Endothelial cell of umbilical vein (primary cell): ENCODE measurements at regions not wholly inside any gene's neighbourhood (a gene's known extent, or its start where the extent isn't known, plus 50 kb on each side); places are given as distances from the start of the nearest gene placed in this dataset.

Experiments
- CTCF ChIP-seq, 2 donors: IDR thresholded peaks; 1 replicate in 1 of 2; 2 replicates in 1 of 2; pipeline ENCODE4 v1.5.1; 2011; ENCODE audit warnings: low read length in 2 of 2, mild to moderate bottlenecking in 2 of 2, moderate library complexity in 2 of 2, control low read depth in 1 of 2, inconsistent platforms in 1 of 2, low read depth in 1 of 2; ENCODE audit not compliant: insufficient read depth in 1 of 2; ENCODE audit errors: extremely low read depth in 1 of 2
- EZH2 ChIP-seq: IDR thresholded peaks from 2 replicates; pipeline ENCODE4 v1.6.1; 2012; ENCODE audit warnings: borderline replicate concordance, low read depth, mild to moderate bottlenecking, moderate library complexity, low read length, inconsistent platforms; ENCODE audit not compliant: severe bottlenecking
- FOS ChIP-seq: IDR thresholded peaks from 2 replicates; pipeline ENCODE4 v1.6.1; 2011; ENCODE audit warnings: mild to moderate bottlenecking, low read length, moderate library complexity, borderline replicate concordance; ENCODE audit not compliant: insufficient read depth
- GATA2 ChIP-seq: IDR thresholded peaks from 2 replicates; pipeline ENCODE4 v1.7.0; 2011; ENCODE audit warnings: low read depth, mild to moderate bottlenecking, moderate library complexity, mixed read lengths, low read length; ENCODE audit not compliant: insufficient read length, insufficient read depth
- JUN ChIP-seq: IDR thresholded peaks from 2 replicates; pipeline ENCODE4 v1.6.1; 2011; ENCODE audit warnings: borderline replicate concordance, low read depth; ENCODE audit not compliant: insufficient read length, insufficient read depth
- MAX ChIP-seq: IDR thresholded peaks from 2 replicates; pipeline ENCODE4 v1.6.1; 2011; ENCODE audit not compliant: insufficient read depth, insufficient read length
- MYC ChIP-seq: IDR thresholded peaks from one replicate; pipeline ENCODE4 v1.6.1; 2011; ENCODE audit warnings: mild to moderate bottlenecking, low read depth, low read length
- POLR2A ChIP-seq: IDR thresholded peaks from 2 replicates; pipeline ENCODE4 v1.6.1; 2012; ENCODE audit warnings: low read depth, mild to moderate bottlenecking, control low read depth, low read length
- POLR2AphosphoS5 ChIP-seq: IDR thresholded peaks from 2 replicates; pipeline ENCODE4 v1.6.1; 2012; ENCODE audit warnings: low read depth, mild to moderate bottlenecking, control low read depth, low read length, moderate library complexity; ENCODE audit not compliant: insufficient read depth

GRCh38 chr1:2940178-2940577 is 81.1 kb upstream of the ACTRT2 start:
- no peak for TF ChIP-seq CTCF (IDR thresholded peaks at IDR 0.05; ENCODE audit: extremely low read depth in 1 of 2, insufficient read depth in 1 of 2, low read depth in 1 of 2, low read length in 2 of 2)
- TF ChIP-seq EZH2: no peak
- TF ChIP-seq POLR2A: no peak
- TF ChIP-seq POLR2AphosphoS5: no peak
- no peak for TF ChIP-seq JUN
- no peak for TF ChIP-seq MAX
- TF ChIP-seq MYC: no peak
- TF ChIP-seq GATA2: no peak
- TF ChIP-seq FOS: no peak
